HS-27A (cell line): ENCODE measurements at regions not wholly inside any gene's neighbourhood (a gene's known extent, or its start where the extent isn't known, plus 50 kb on each side); places are given as distances from the start of the nearest gene placed in this dataset.
A peak's percentile ranks its signal among the peaks of the same experiment; 100 is the strongest.

ENCODE experiments used
- DNase-seq: peaks from one replicate; pipeline ENCODE4 v3.0.0-alpha.2; 2012; ENCODE audit warnings: low read depth, missing footprints

- no peak for DNase-seq
Observed at GRCh38 chr2:183214680-183215079, 90.4 kb downstream of the NUP35 start.

GRCh38 chr2:183215917-183216316 lies 91.7 kb downstream of the NUP35 start:
- no peak for DNase-seq

GRCh38 chr2:183219888-183220287 lies 95.6 kb downstream of the NUP35 start:
- no peak for DNase-seq

- no peak for DNase-seq
Observed at GRCh38 chr2:183222751-183223150, 98.5 kb downstream of the NUP35 start.

GRCh38 chr2:183224948-183225347 lies 100.7 kb downstream of the NUP35 start:
- DNase-seq, result no peak

GRCh38 chr2:183227176-183227575 lies 102.9 kb downstream of the NUP35 start:
- DNase-seq, result no peak

- no peak for DNase-seq
Observed at GRCh38 chr2:183229386-183229785, 105.1 kb downstream of the NUP35 start.

- DNase-seq, result no peak
Observed at GRCh38 chr2:183232161-183232865, 108.1 kb downstream of the NUP35 start.

- no peak for DNase-seq
Observed at GRCh38 chr2:183242937-183243336, 118.7 kb downstream of the NUP35 start.

- DNase-seq, result no peak
Observed at GRCh38 chr2:183243758-183244157, 119.5 kb downstream of the NUP35 start.

GRCh38 chr2:183244300-183244844 lies 120.1 kb downstream of the NUP35 start:
- no peak for DNase-seq

- DNase-seq, result peak; percentile 15
Observed at GRCh38 chr2:183248866-183249567, 124.8 kb downstream of the NUP35 start.

GRCh38 chr2:183250061-183250460 lies 125.8 kb downstream of the NUP35 start:
- DNase-seq, result no peak

- DNase-seq, result no peak
Observed at GRCh38 chr2:183250472-183250871, 126.2 kb downstream of the NUP35 start.

- DNase-seq, result no peak
Observed at GRCh38 chr2:183253441-183254130, 129.3 kb downstream of the NUP35 start.

- no peak for DNase-seq
Observed at GRCh38 chr2:183255411-183255810, 131.2 kb downstream of the NUP35 start.

GRCh38 chr2:183259921-183260320 lies 135.7 kb downstream of the NUP35 start:
- DNase-seq, result no peak

- no peak for DNase-seq
Observed at GRCh38 chr2:183260527-183260926, 136.3 kb downstream of the NUP35 start.

GRCh38 chr2:183264890-183265535 lies 140.8 kb downstream of the NUP35 start:
- DNase-seq, result no peak

- DNase-seq, result no peak
Observed at GRCh38 chr2:183267148-183267827, 143.0 kb downstream of the NUP35 start.

GRCh38 chr2:183269956-183270355 lies 145.7 kb downstream of the NUP35 start:
- DNase-seq, result no peak

- DNase-seq, result no peak
Observed at GRCh38 chr2:183283209-183283608, 159.0 kb downstream of the NUP35 start.
